Coronary artery (tissue), 2 donors: ENCODE measurements at regions not wholly inside any gene's neighbourhood (a gene's known extent, or its start where the extent isn't known, plus 50 kb on each side); places are given as distances from the start of the nearest gene placed in this dataset.

ENCODE experiments used
- DNase-seq: peaks from one replicate; pipeline ENCODE4 v3.0.0-alpha.2; 2017; ENCODE audit warnings: low spot score
- H3K27ac ChIP-seq, 2 donors: fragments of 200-600 bp; sonication (generic); one replicate each; pipeline ENCODE4 v1.5.1; 2016 to 2019
- H3K4me3 ChIP-seq: fragments of 200-600 bp; sonication (generic); 2 replicates; pipeline ENCODE4 v1.5.1; 2016; ENCODE audit warnings: mild to moderate bottlenecking, moderate library complexity
- CTCF ChIP-seq: fragments of 200-600 bp; sonication (generic); IDR thresholded peaks from one replicate; pipeline ENCODE4 v1.5.1; 2019; ENCODE audit warnings: antibody characterized with exemption

GRCh38 chr20:1803932-1804501, 91.2 kb upstream of the SIRPA start:
- peak overlapping the region; percentile 81 for H3K4me3 ChIP-seq
- DNase-seq, result peak; percentile 71
- peak overlapping the region in 1 of 2 donors; percentile 79 for H3K27ac ChIP-seq
- no peak for TF ChIP-seq CTCF

DNA sequence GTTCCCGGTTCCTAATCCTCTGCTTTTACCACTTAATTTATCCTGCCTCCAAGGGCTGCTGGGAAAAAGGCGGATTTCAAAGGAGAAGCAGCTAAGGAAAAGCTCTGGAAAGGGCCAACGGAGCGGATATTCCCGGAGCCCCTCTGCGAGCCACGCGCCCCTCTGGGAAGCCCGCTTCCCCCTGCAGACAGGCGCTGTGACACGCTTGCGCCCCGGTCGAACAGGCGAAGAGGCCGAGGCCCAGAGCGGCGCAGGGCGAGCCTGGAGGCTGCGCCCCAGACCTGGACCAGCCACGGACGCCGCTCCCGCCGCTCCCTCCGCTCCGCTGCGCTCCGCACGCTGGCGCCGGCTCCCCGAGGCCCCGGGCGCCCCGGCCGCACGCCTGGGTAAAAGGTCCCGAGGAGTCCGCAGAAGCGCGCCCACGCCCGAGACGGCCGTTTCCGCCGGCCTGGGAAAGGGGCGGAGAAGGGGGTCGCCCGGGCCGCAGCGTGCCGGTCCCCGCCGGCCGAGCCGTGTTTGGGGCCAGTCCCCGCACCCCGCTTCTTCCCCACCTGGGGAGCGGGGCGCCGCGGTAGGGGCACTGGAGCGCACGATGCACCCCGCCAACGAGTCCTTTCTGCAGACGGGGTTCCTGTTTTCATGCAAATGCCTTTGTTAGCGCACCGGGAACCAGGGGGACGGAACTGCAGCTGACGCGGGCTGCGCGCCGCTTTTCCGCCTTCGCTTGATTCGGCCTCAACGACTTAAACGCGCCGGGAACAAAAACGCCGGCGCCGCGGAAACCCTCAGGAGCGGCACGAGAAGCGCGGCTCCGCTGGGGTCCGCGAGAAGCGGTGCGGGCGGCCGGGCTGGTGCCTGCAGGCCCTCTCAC, 91.9 kb upstream of the SIRPA start:
- peak; percentile 74 for DNase-seq

DNA sequence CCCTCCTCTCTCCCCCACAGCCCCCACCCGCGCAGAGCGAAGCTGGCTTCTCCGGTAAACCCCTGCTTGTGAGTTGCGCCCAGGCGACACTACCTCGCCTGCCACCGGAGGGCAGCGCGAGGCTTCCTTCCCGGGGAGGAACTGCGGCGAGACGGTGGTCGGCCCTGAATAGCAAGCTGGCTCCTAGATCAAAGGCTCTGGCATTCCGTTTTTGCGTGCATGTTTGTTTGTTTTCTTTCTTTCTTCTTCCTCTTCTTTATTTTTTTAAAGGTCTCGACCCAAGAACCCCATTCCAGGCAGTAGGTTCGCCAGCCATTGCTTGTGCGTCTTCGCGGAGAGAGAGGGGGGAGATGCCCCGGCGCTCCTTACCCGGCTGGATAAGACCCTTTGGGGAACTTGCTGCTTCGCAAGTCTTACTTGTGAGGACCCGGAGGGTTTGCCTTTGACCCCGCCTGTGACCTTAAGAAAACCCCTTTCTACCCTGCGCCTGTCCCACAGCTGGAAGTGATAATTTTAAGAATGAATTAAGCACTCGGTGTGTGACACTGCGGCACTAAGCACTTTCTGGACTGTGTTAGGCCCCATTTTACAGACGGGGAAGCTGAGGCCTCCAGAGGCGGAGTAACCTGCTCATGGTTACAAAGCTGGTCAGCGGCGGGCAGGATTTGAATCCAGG, 92.7 kb upstream of the SIRPA start:
- TF ChIP-seq CTCF, result peak; percentile 74
- H3K27ac ChIP-seq, result peak overlapping the region in 1 of 2 donors; percentile 79
- no peak for DNase-seq
- H3K4me3 ChIP-seq, result peak overlapping the region; percentile 81

More for the DNA sequence above, 91.9 kb upstream of the SIRPA start:
- Histone ChIP-seq H3K27ac (peak overlapping the region in 1 of 2 donors; percentile 79), H3K4me3 (peak overlapping the region; percentile 81)
- no peak for TF ChIP-seq CTCF

DNA sequence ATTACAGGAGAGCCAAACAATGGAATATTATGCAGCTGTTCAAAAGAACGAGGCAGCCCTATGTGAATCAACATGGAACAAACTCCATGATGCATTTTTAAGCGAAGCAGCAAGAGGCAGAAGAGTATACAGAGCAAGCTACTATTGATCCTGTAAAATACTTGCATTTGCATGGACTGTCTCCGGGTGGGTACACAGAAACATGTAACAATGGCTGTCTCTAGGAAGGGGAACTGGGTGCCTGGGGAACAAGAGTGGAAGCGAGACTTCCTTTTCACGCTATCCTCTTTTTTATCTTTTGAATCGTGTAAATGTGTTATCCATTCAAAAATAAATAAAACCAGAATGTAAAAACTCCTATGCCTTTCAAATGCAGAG, 93.3 kb upstream of the SIRPA start:
- no peak for TF ChIP-seq CTCF
- Histone ChIP-seq H3K4me3 (peak overlapping the region; percentile 81), H3K27ac (no peak overlapping the region)
- no peak for DNase-seq

GRCh38 chr20:1801225-1801928, 93.8 kb upstream of the SIRPA start:
- DNase-seq, result no peak
- peak overlapping the region; percentile 3 for H3K4me3 ChIP-seq
- H3K27ac ChIP-seq, result no peak overlapping the region
- TF ChIP-seq CTCF, result no peak

DNA sequence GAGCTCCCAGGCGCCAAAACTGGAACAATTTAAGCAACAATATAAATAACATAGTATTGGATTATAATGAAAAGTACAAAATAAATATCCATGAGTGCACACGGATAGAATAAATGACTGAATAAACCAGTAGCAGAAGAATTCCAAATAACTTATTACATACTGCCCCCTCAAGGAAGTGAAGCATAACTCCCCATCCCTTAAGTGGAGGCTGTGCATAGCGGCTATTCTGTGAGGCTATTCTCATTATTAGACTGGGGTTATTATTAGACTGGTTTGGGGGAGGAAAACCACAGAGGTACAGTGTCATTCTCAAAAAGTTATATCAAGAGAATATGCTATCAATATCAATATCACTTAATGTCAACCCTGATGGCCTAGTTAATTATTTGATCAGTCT, 94.4 kb upstream of the SIRPA start:
- no peak for DNase-seq
- Histone ChIP-seq H3K27ac (no peak overlapping the region), H3K4me3 (no peak overlapping the region)
- no peak for TF ChIP-seq CTCF
